ENCODE measurements at regions not wholly inside any gene's neighbourhood (a gene's known extent, or its start where the extent isn't known, plus 50 kb on each side); places are given as distances from the start of the nearest gene placed in this dataset.
"Not testable (repeated sequence)": the region's sequence is repeated elsewhere in the genome, so short reads cannot be mapped to it uniquely, and the experiment has no call there.

DNA sequence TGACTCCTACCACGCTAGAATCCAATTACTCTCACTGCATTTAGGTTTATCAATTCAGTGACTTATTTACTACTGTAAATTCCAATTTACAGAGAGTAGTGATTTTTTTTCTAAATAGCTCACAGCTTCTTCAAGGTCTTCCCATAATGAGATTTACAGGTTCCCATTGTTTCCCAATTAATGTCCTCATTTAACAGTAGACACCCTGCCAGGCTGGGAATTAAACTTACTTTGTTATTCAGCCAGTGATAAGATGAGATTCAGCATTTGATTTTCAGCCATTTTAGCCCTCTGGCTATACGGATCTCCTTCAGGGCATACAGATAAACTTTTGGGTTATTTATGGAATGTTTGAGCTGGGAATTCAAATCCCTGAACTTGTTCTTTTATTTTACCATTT, 582.9 kb upstream of the EYS start:
- Histone ChIP-seq H3K27me3 (ENCODE audit: control insufficient read depth in 3 of 3, insufficient read depth in 3 of 3, low read length in 3 of 3) (no peaks in the 10 kb centered on the region), H3K4me3 (ENCODE audit: low read length in 3 of 3) (no peak overlapping the region), H3K9me3 (ENCODE audit: control insufficient read depth in 3 of 3, low read length in 3 of 3) (no peaks in the 10 kb centered on the region), H3K4me1 (ENCODE audit: control insufficient read depth in 3 of 3, insufficient read depth in 3 of 3, low read length in 3 of 3) (no peaks in the 10 kb centered on the region), H3K27ac (ENCODE audit: low read depth, low read length) (no peak overlapping the region), H3K9ac (ENCODE audit: low read depth in 1 of 3, low read length in 3 of 3) (no peak overlapping the region), H3K36me3 (ENCODE audit: control insufficient read depth in 3 of 3, insufficient read depth in 3 of 3, low read length in 3 of 3) (no peaks in the 10 kb centered on the region)

DNA sequence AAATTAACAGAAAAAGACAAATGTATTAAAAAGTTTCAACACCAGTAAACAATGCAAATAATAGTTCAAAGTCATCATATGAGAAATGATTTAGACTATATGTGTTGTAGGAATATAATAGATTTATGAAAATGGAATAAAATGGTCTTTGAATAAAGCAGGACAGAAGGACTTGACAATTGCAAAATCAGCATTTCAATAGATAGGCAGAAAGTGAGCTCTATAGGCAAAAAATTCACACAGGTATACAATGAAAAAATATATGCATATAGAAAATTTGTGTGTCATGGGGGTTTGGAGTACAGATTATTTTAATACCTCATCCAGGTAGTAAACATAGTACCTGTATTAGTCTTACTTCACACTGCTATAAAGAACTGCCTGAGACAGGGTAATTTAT, 571.1 kb upstream of the EYS start:
- H3K27me3 ChIP-seq (ENCODE audit: control insufficient read depth in 3 of 3, insufficient read depth in 3 of 3, low read length in 3 of 3) = no peaks in the 10 kb centered on the region
- H3K4me1 ChIP-seq (ENCODE audit: control insufficient read depth in 3 of 3, insufficient read depth in 3 of 3, low read length in 3 of 3) = no peaks in the 10 kb centered on the region

DNA sequence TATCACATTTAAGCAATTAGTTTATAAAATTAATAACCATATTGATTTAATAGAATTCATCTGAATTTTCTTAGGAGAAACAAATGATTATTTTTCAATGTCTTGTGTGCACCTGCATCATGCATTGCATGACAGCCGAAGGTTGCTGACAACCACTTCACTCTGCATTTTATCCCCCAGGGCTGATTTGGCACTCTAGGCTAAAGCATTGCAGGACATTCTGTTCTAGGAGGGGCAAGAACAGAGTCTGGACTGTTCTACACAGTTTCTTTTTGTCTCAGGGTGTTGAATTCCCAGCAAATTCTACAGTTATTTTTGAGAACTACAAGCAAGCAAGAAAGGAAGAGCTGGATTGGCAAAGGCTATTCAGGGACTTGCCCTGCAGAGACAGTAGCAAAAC, 570.4 kb upstream of the EYS start:
- no peak overlapping the region for H3K9ac ChIP-seq (ENCODE audit: low read depth in 1 of 3, low read length in 3 of 3)
- H3K27me3 ChIP-seq (ENCODE audit: control insufficient read depth in 3 of 3, insufficient read depth in 3 of 3, low read length in 3 of 3) = no peaks in the 10 kb centered on the region
- no peak overlapping the region for H3K4me3 ChIP-seq (ENCODE audit: low read length in 3 of 3)
- no peak overlapping the region for H3K27ac ChIP-seq (ENCODE audit: low read depth, low read length)
- H3K9me3 ChIP-seq (ENCODE audit: control insufficient read depth in 3 of 3, low read length in 3 of 3) = no peaks in the 10 kb centered on the region
- H3K36me3 ChIP-seq (ENCODE audit: control insufficient read depth in 3 of 3, insufficient read depth in 3 of 3, low read length in 3 of 3) = no peaks in the 10 kb centered on the region
- H3K4me1 ChIP-seq (ENCODE audit: control insufficient read depth in 3 of 3, insufficient read depth in 3 of 3, low read length in 3 of 3) = no peaks in the 10 kb centered on the region

More for the DNA sequence above, 571.1 kb upstream of the EYS start:
- H3K9ac ChIP-seq (ENCODE audit: low read depth in 1 of 3, low read length in 3 of 3) = no peak overlapping the region
- H3K36me3 ChIP-seq (ENCODE audit: control insufficient read depth in 3 of 3, insufficient read depth in 3 of 3, low read length in 3 of 3) = no peaks in the 10 kb centered on the region
- no peak overlapping the region for H3K4me3 ChIP-seq (ENCODE audit: low read length in 3 of 3)
- H3K27ac ChIP-seq (ENCODE audit: low read depth, low read length) = no peak overlapping the region
- H3K9me3 ChIP-seq (ENCODE audit: control insufficient read depth in 3 of 3, low read length in 3 of 3) = no peaks in the 10 kb centered on the region

DNA sequence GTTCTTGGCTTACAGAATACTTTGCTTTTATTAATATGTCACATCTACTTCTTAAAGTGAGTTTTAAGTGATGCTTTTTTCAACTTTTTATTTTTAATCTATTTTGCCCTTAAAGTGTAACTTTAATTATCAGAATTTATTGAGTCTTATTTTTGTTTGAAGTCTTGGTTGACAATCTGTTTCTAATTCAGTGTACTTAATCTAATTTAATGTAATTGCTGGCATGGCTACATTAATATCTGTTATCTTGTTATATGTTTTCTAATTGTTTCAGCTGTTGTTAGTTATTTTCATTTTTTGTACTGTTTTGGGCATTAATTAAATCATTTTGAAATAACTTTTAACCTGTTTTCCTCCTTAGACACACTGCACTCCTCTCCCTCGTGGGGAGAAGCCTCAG, 558.7 kb upstream of the EYS start:
- H3K4me3 ChIP-seq (ENCODE audit: low read length in 3 of 3) = no peak overlapping the region
- no peaks in the 10 kb centered on the region for H3K36me3 ChIP-seq (ENCODE audit: control insufficient read depth in 3 of 3, insufficient read depth in 3 of 3, low read length in 3 of 3)
- no peaks in the 10 kb centered on the region for H3K27me3 ChIP-seq (ENCODE audit: control insufficient read depth in 3 of 3, insufficient read depth in 3 of 3, low read length in 3 of 3)
- H3K27ac ChIP-seq (ENCODE audit: low read depth, low read length) = no peak overlapping the region
- H3K4me1 ChIP-seq (ENCODE audit: control insufficient read depth in 3 of 3, insufficient read depth in 3 of 3, low read length in 3 of 3) = no peaks in the 10 kb centered on the region
- no peaks in the 10 kb centered on the region for H3K9me3 ChIP-seq (ENCODE audit: control insufficient read depth in 3 of 3, low read length in 3 of 3)
- no peak overlapping the region for H3K9ac ChIP-seq (ENCODE audit: low read depth in 1 of 3, low read length in 3 of 3)

DNA sequence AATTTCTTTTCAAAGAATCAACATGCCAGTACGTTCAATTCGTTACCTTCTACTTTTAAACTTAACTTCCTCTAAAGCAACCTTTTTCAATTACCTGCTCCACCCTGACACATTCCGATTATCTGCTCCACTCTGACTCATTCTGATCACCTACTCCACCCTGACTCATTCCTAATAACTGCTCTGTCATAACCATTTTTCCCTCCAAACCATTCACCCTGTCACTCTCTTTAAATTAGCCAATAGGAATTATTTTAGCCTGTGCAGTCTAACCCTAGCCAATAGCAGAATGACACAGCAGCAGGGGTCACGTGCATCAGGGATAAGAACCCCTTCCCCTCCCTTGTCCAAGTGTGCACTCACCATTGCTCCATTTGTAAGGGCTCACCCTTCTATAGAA, 557.4 kb upstream of the EYS start:
- H3K9ac ChIP-seq (ENCODE audit: low read depth in 1 of 3, low read length in 3 of 3) = no peak overlapping the region
- H3K9me3 ChIP-seq (ENCODE audit: control insufficient read depth in 3 of 3, low read length in 3 of 3) = peaks cover 0 to 2% (median 0%) of the 10 kb centered on the region in 3 donors
- no peak overlapping the region for H3K4me3 ChIP-seq (ENCODE audit: low read length in 3 of 3)
- no peaks in the 10 kb centered on the region for H3K4me1 ChIP-seq (ENCODE audit: control insufficient read depth in 3 of 3, insufficient read depth in 3 of 3, low read length in 3 of 3)
- no peaks in the 10 kb centered on the region for H3K36me3 ChIP-seq (ENCODE audit: control insufficient read depth in 3 of 3, insufficient read depth in 3 of 3, low read length in 3 of 3)
- no peak overlapping the region for H3K27ac ChIP-seq (ENCODE audit: low read depth, low read length)
- no peaks in the 10 kb centered on the region for H3K27me3 ChIP-seq (ENCODE audit: control insufficient read depth in 3 of 3, insufficient read depth in 3 of 3, low read length in 3 of 3)

DNA sequence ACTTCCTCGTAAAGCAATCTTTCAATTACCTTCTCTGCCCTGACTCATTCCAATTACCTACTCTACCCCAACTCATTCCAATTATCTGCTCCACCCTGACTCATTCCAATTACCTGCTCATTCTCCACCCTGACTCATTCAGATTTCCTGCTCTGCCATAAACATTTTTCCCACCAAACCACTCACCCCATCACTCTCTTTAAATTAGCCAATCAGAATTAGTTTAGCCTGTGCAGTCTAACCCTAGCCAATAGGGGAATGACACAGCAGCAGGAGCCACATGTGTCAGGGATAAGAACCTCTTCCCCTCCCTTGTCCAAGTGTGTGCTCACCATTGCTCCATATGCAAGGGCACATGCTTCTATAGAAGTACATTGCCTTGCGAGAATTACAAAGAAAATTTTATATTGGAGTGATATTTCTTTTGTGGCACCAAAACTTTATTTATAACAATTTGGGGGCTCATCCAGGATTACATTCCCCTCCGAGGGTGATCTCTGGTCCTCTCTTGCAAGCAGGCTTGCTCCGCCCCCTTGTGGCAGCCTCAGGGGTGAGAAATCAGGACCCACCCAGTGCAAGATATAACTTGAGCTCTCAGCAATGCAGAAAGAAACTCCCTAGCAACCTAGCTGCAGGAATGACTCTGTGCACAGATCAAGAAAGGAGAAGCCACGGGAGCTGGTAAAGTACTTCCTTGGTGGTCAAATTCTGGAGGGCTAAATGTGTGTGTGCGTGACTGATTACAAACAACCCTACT, 551.9 kb upstream of the EYS start:
- H3K36me3 ChIP-seq (ENCODE audit: control insufficient read depth in 3 of 3, insufficient read depth in 3 of 3, low read length in 3 of 3); H3K4me1 ChIP-seq (ENCODE audit: control insufficient read depth in 3 of 3, insufficient read depth in 3 of 3, low read length in 3 of 3); H3K27me3 ChIP-seq (ENCODE audit: control insufficient read depth in 3 of 3, insufficient read depth in 3 of 3, low read length in 3 of 3); H3K9ac ChIP-seq (ENCODE audit: low read depth in 1 of 3, low read length in 3 of 3); H3K9me3 ChIP-seq (ENCODE audit: control insufficient read depth in 3 of 3, low read length in 3 of 3); H3K4me3 ChIP-seq (ENCODE audit: low read length in 3 of 3); H3K27ac ChIP-seq (ENCODE audit: low read depth, low read length): not testable (repeated sequence)

DNA sequence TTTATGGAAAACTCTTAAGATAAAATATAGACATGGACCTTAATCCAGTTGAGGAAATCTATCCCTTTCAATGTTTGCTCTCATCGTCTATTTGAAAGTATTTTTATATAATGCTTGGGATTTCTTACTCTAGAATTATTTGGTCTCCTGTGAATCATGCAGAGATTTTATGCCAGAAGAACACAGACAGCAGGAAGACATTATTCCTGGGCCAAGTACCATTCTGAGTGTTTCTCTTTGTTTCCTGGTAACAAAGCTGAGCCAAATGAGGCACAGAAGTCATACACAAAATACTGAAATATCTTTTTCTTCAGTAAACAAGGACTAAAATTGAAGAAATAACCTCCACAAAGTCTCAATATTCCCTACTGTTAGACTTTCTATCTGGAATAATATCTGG, 538.2 kb upstream of the EYS start:
- no peaks in the 10 kb centered on the region for H3K27me3 ChIP-seq (ENCODE audit: control insufficient read depth in 3 of 3, insufficient read depth in 3 of 3, low read length in 3 of 3)
- no peaks in the 10 kb centered on the region for H3K36me3 ChIP-seq (ENCODE audit: control insufficient read depth in 3 of 3, insufficient read depth in 3 of 3, low read length in 3 of 3)

DNA sequence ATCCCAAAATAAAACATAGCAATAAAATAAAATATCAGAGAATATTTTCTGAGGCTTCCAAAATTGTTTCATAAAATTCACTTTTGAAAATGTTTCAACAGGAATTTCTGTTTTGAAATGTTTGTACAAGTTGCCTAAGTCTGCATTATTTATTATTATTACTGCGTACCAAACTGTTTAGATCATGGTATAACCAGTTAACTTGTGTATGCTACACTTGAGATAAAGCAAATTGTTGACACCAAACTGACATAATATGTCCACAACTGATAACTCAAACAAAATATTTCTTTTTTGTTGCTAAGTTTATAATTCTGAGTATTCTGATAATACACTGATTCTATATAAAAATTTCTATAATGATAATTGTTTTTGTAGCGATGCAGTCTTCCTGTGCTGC, 531.8 kb upstream of the EYS start:
- no peaks in the 10 kb centered on the region for H3K9me3 ChIP-seq (ENCODE audit: control insufficient read depth in 3 of 3, low read length in 3 of 3)
- no peaks in the 10 kb centered on the region for H3K27me3 ChIP-seq (ENCODE audit: control insufficient read depth in 3 of 3, insufficient read depth in 3 of 3, low read length in 3 of 3)
- no peaks in the 10 kb centered on the region for H3K4me1 ChIP-seq (ENCODE audit: control insufficient read depth in 3 of 3, insufficient read depth in 3 of 3, low read length in 3 of 3)
- H3K36me3 ChIP-seq (ENCODE audit: control insufficient read depth in 3 of 3, insufficient read depth in 3 of 3, low read length in 3 of 3) = no peaks in the 10 kb centered on the region
- H3K9ac ChIP-seq (ENCODE audit: low read depth in 1 of 3, low read length in 3 of 3) = no peak overlapping the region
- no peak overlapping the region for H3K4me3 ChIP-seq (ENCODE audit: low read length in 3 of 3)
- no peak overlapping the region for H3K27ac ChIP-seq (ENCODE audit: low read depth, low read length)

More for the DNA sequence above, 538.2 kb upstream of the EYS start:
- H3K4me3 ChIP-seq (ENCODE audit: low read length in 3 of 3) = no peak overlapping the region
- H3K27ac ChIP-seq (ENCODE audit: low read depth, low read length) = no peak overlapping the region
- no peak overlapping the region for H3K9ac ChIP-seq (ENCODE audit: low read depth in 1 of 3, low read length in 3 of 3)
- H3K9me3 ChIP-seq (ENCODE audit: control insufficient read depth in 3 of 3, low read length in 3 of 3) = no peaks in the 10 kb centered on the region
- H3K4me1 ChIP-seq (ENCODE audit: control insufficient read depth in 3 of 3, insufficient read depth in 3 of 3, low read length in 3 of 3) = no peaks in the 10 kb centered on the region

- Histone ChIP-seq H3K27ac (ENCODE audit: low read depth, low read length) (no peak overlapping the region), H3K36me3 (ENCODE audit: control insufficient read depth in 3 of 3, insufficient read depth in 3 of 3, low read length in 3 of 3) (no peaks in the 10 kb centered on the region), H3K4me1 (ENCODE audit: control insufficient read depth in 3 of 3, insufficient read depth in 3 of 3, low read length in 3 of 3) (no peaks in the 10 kb centered on the region), H3K9me3 (ENCODE audit: control insufficient read depth in 3 of 3, low read length in 3 of 3) (no peaks in the 10 kb centered on the region), H3K9ac (ENCODE audit: low read depth in 1 of 3, low read length in 3 of 3) (no peak overlapping the region), H3K4me3 (ENCODE audit: low read length in 3 of 3) (no peak overlapping the region), H3K27me3 (ENCODE audit: control insufficient read depth in 3 of 3, insufficient read depth in 3 of 3, low read length in 3 of 3) (no peaks in the 10 kb centered on the region)
Observed at GRCh38 chr6:66232890-66233289, 525.9 kb upstream of the EYS start.

DNA sequence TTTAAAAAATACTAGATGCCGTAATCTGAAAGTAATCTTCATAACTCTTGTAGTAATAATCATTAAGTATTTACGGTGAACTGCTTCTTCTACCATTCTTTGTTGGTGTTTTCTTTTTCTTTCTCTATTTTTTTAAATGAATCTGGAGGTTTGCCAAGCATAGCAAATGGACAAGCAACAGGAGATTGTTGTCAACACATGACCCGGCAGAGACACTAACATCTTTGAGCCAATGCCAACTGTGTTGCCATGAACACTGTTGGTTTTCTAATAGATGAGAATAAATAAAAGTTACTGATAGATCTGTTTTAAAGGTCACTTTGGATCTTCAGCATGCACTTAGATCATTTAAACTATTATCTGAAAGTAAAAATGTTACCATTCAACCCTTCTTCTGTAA, 523.6 kb upstream of the EYS start:
- no peaks in the 10 kb centered on the region for H3K27me3 ChIP-seq (ENCODE audit: control insufficient read depth in 3 of 3, insufficient read depth in 3 of 3, low read length in 3 of 3)
- H3K27ac ChIP-seq (ENCODE audit: low read depth, low read length) = no peak overlapping the region
- H3K9ac ChIP-seq (ENCODE audit: low read depth in 1 of 3, low read length in 3 of 3) = no peak overlapping the region
- no peaks in the 10 kb centered on the region for H3K36me3 ChIP-seq (ENCODE audit: control insufficient read depth in 3 of 3, insufficient read depth in 3 of 3, low read length in 3 of 3)
- H3K4me1 ChIP-seq (ENCODE audit: control insufficient read depth in 3 of 3, insufficient read depth in 3 of 3, low read length in 3 of 3) = no peaks in the 10 kb centered on the region
- H3K9me3 ChIP-seq (ENCODE audit: control insufficient read depth in 3 of 3, low read length in 3 of 3) = no peaks in the 10 kb centered on the region
- no peak overlapping the region for H3K4me3 ChIP-seq (ENCODE audit: low read length in 3 of 3)
